Right lobe of liver (tissue), 4 donors: ENCODE measurements at regions not wholly inside any gene's neighbourhood (a gene's known extent, or its start where the extent isn't known, plus 50 kb on each side); places are given as distances from the start of the nearest gene placed in this dataset.

Source experiments
- POLR2A ChIP-seq: fragments of 450-650 bp; IDR thresholded peaks from one replicate; pipeline ENCODE4 v1.6.1; 2017; ENCODE audit warnings: antibody characterized with exemption, mild to moderate bottlenecking
- TF ChIP-seq, protein P1 (sequence below), 4 donors: fragments of 200-600 bp in 3 of 4; fragments of 450-650 bp in 1 of 4; IDR thresholded peaks; one replicate each; pipeline versions ENCODE4 v1.5.1 to v1.8.0; 2016 to 2022; ENCODE audit warnings: antibody characterized with exemption in 4 of 4, mild to moderate bottlenecking in 2 of 4
- donor health status: DM: no; HTN: no; CAD: no.
- donor health status: DM: no; HTN: no; CAD: no.
- donor health status: DM: no; HTN: yes; CAD: no.

DNA sequence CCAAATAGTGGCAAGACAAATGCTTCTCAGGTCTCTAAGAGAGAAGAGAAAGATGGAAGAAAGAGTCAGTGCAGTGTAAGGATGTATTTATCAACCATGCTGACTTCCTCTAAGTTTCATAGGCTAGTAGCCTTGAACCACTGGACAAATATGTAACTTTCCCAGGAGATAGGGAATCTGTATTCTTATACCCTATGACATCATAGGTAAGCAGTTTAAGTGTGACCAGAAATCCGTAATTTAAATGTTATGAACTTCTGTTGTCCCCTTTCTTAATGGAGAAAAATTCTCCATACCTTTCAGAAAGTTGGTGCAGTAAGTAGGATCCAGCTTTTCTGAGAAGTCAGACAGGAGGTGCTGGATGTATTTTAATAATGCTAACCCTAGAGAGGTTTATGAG is 256.2 kb downstream of the LNPK start:
- TF ChIP-seq, protein P1, sequence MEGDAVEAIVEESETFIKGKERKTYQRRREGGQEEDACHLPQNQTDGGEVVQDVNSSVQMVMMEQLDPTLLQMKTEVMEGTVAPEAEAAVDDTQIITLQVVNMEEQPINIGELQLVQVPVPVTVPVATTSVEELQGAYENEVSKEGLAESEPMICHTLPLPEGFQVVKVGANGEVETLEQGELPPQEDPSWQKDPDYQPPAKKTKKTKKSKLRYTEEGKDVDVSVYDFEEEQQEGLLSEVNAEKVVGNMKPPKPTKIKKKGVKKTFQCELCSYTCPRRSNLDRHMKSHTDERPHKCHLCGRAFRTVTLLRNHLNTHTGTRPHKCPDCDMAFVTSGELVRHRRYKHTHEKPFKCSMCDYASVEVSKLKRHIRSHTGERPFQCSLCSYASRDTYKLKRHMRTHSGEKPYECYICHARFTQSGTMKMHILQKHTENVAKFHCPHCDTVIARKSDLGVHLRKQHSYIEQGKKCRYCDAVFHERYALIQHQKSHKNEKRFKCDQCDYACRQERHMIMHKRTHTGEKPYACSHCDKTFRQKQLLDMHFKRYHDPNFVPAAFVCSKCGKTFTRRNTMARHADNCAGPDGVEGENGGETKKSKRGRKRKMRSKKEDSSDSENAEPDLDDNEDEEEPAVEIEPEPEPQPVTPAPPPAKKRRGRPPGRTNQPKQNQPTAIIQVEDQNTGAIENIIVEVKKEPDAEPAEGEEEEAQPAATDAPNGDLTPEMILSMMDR (IDR thresholded peaks at IDR 0.05), result no peak
- TF ChIP-seq POLR2A, result no peak
